Suppressor macrophage (primary cell): ENCODE measurements at regions not wholly inside any gene's neighbourhood (a gene's known extent, or its start where the extent isn't known, plus 50 kb on each side); places are given as distances from the start of the nearest gene placed in this dataset.
A peak's percentile ranks its signal among the peaks of the same experiment; 100 is the strongest.

ENCODE experiments used
- DNase-seq, 4 experiments: peaks; one replicate each; pipeline ENCODE4 v3.0.0-alpha.2; 2020 to 2022

DNA sequence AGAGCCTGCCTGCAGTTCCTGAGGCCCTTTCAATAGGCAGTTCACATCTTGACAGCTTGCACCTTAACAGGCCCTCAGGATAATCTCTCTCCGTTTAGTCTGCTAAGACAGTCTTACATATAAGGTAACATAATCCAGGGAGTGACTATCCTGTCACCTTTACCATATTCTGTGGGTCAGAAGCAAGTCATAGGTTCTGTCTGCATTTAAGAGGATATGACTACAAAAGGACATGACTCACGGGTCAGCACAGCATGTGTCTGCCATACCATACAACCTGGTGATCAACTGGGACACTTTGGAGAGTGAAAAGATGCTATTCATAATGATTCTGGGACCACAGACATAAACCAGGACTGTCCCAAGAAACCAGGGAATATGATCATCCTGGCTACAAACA, 611.1 kb downstream of the SOX6 start:
- no peak for DNase-seq

- no peak for DNase-seq
Observed at GRCh38 chr11:15747671-15748070, 608.7 kb downstream of the SOX6 start.

DNA sequence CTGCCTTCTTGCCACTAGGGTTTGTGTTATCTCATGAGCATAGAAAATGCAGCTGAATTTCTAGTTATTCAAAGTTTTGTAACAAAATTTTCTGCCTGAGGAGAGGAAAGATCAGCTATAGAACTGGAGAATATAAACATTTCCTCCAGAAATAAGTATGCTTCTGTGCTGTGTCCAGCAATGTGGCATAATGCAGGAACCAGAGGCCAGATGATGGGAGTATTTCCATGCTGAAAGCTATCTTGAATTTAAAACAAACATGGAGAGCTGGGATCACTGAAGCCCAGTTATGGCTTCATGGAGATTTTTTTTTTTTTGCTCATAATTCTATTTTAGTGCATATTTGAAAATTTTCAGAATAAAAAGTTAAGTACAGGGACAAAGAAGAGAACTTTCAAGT, 608.2 kb downstream of the SOX6 start:
- no peak for DNase-seq

DNA sequence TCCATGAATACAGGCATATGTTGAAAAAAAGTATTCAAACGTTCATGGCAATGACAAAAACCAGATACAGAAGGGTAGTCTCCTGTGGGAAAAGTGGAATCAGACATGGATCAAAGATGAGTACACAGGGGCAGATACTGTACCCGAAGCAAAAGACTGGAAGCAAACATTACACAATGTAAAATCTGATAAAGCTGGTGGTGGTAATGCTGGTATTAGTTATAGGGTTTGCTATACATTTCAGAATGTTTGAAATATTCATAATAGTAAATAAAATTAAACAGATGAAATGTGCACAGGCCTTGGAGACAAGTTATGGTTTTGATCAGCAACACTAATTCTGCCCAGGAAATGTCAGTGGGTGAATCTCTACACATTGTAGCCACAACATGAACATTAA, 607.6 kb downstream of the SOX6 start:
- no peak for DNase-seq

DNA sequence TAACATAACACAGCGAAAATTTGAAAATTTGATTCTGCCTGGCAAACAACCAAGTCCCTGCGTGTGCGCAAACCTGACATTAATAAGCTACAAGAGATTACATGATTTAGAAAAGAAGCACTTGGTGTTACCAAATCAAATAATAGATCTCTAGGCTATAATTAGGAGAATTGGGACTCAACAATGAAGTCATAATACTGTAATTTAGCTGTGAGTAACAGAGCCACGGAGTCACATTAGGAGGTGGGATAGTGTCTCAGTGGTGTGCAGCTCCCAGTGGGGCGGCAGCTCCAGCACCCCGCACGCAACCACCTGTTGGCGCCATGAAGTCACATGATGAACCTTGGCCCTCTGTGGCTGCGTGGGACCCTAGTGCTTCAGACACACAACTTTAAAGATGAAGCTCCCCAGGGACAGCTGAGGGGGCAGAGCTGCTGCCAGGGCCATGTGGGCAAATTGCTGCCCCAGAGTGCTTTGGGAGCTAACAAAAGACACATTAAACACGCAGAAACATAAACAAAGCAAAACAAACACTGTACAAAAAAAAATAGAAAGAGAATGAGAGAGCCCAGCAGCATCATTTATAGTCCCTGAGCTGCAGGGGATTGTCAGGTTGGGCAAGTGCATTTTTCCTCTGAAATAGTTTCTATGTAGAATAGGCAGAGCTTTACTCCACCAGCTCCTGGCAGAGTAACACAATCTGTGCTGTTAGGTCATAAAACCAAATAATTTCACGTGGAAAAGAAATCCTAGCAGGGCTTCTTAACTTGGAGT, 605.6 kb downstream of the SOX6 start:
- no peak for DNase-seq

DNA sequence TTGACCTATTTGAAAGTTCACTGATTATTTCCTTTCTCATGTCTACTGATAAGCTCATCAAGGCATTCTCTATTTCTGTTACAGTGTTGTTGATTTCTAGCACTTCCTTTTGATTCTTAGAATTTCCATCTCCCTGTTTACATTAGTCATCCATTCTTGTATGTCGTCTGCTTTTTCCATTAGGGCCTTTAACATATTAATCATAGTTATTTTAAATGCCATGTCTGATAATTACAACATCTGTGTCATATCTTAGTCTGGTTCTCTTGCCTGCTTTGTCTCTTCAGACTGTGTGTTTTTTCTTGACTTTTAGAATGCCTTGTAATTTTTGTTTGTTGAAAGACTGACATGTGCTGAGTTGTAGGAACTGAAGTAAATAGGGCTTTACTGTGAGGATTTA, 602.1 kb downstream of the SOX6 start:
- no peak for DNase-seq

GRCh38 chr11:15757048-15757698, 599.2 kb downstream of the SOX6 start:
- DNase-seq = no peak

DNA sequence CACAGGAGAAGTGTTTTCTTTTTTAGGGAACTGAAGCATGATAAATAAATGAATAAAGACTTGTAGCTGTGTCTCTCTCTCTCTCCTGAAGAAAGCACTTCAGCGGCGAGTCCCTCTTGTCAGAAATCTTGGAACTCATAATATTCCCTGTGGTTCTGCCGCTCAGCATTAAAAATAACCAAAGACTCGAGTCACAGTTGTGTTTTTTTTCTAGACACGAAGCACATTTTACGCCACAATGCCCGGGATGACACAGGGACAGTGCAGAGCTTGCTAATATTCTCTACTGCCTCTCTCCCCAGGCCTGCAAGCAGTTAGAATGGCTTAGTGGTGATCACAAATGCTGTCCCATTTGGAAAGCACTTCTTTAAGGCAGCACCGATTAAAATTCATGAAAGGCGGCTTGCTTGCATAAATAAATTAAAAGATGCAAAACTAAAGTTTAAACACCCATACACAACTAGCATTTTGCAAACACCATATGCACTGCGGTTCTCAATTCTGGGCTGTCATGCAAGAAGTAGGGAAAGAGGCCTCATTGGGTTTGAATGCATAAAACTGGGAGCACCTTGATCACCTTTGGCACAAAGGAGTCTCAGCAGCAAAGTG, 597.4 kb downstream of the SOX6 start:
- DNase-seq = no peak

GRCh38 chr11:15761235-15761634, 595.1 kb downstream of the SOX6 start:
- no peak for DNase-seq

GRCh38 chr11:15764326-15764725, 592.0 kb downstream of the SOX6 start:
- DNase-seq = peak in 2 of 4 experiments; percentile 43 to 55

- no peak for DNase-seq
Observed at GRCh38 chr11:15764948-15765347, 591.4 kb downstream of the SOX6 start.

DNA sequence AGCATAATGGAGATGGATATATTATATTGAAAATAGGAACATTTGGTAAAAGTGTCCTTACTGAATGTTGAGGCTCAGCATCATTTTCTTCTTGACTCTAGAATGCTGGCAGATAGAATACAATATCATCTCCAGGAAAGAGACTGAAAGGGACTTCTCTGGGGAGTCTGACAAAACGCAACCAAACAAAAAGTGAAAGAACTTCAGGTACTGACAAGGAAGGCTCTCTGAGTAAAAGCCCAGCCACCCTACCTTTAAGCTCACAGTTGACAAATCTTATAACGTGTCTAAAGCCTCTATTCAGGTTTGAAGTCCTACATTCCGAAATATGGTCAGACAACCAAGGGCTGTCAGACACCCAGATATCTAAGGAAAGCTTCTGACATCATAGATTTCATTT, 590.8 kb downstream of the SOX6 start:
- no peak for DNase-seq

DNA sequence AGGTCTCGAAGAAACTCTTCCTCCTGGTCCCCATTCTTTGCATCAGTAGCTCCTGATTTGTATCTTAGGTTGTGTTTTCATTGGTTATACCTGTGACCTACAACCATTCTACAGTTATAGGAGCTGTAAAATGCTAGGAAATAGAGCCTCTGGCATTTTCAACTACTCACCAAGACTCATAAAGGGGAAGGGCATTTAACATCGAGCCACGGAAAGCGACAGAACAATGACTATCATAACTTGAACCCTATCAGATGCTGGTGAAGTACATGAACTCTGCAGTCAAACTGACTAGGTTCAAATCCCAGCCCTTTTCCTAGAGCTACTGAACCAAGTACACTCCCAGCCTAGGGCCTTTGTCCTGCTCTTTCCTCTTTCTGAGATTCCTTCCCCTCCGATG, 588.0 kb downstream of the SOX6 start:
- DNase-seq = no peak

- DNase-seq = no peak
Observed at GRCh38 chr11:15769203-15769602, 587.1 kb downstream of the SOX6 start.

- peak; percentile 60 to 75 (median 68) for DNase-seq
Observed at GRCh38 chr11:15770798-15771414, 585.4 kb downstream of the SOX6 start.

DNA sequence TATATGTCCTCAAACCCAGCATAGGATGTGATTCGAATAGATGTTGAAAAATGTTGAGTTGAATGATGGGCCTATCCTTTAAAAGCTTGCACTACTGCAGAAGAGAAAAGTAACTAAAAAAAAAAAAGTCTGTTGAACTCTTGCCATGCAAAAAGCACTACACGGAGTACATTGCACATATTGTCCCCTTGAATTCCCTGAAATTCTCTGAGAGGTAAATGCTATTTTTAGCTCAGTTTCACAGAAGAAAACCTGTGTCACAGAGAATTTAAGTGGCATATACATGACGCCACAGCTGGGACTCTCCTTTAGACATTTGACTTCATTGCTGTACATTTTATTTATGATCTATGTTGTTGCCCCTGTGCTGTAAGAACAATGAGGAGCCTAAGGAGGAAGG, 583.8 kb downstream of the SOX6 start:
- DNase-seq = no peak

DNA sequence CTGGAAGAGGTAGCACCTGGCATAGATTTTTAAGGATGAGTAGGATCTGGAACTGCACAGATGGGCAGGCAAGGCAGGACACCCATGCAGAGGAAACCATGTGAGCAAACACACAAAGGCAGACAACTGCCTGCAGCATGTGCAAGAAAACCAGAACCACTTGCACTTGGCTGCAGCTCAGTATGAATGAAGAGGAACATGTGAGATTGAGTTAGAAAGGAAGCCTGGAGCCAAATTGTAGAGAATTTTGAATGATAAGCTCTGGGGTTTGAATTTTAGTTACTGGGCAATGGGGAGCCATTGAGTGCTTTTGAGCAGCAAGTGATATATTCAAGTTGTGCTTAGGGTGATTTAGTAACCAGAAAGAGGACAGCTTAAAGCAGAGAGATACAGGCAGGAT, 583.4 kb downstream of the SOX6 start:
- DNase-seq = no peak

GRCh38 chr11:15773476-15774387, 582.6 kb downstream of the SOX6 start:
- no peak for DNase-seq

- peak in 1 of 4 experiments; percentile 6 for DNase-seq
Observed at GRCh38 chr11:15774388-15774939, 581.9 kb downstream of the SOX6 start.

GRCh38 chr11:15775015-15775541, 581.3 kb downstream of the SOX6 start:
- no peak for DNase-seq

GRCh38 chr11:15775797-15776196, 580.5 kb downstream of the SOX6 start:
- no peak for DNase-seq

DNA sequence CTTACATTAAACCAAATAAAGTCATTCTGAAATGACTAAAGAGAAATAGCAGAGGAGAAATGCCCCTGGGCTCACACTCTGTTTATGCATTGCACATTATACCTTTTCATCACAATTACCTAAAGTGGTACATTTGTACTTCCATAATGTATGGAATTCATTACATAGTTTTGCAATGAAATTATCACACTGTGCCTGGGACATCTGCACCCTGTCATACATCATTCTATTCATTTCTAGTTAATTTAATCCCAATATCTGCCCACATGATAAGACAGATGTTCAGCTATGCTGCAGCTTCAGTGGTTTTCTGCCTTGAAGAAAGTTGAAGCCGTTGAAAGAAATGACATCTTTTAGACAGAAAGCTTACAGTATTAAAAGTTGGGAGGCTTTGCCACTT, 580.0 kb downstream of the SOX6 start:
- no peak for DNase-seq
